ENCODE measurements at regions not wholly inside any gene's neighbourhood (a gene's known extent, or its start where the extent isn't known, plus 50 kb on each side); places are given as distances from the start of the nearest gene placed in this dataset.

DNA sequence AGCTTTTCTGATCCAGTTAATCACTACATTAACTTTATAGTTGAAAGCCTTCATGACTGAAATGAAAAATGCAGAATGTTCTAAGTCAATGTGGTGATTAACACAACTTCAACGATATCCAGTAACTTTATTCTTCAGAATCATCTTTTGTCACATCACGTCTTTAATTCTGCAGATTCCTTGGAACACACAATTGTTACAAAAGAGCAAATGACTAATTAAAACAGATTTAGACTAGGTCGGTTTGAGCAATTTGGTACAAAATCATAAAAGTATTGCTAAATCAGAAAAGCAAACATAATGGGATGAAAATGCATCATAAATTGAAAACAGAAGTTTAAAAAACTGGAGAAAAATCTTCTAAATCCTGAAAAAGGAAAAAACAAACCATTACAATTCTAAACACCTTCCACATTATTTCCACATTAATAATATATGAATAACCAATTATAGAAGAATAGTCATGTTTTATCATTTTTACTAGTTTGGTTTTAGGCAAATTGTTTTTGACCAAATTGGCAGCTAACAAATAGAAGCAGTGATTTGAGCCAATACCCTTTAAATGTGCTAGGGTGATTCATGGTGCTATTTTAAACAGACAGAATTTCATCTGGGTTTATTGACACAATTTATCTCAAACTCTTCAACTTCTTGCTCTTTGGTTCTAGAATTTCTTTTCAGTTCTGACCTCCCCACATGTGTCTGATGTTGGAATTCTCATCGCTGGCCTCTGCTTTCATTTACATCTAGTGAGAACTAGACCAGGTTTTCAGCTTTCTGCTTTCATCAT, 468.1 kb upstream of the PTBP2 start:
- TF ChIP-seq, protein P1, sequence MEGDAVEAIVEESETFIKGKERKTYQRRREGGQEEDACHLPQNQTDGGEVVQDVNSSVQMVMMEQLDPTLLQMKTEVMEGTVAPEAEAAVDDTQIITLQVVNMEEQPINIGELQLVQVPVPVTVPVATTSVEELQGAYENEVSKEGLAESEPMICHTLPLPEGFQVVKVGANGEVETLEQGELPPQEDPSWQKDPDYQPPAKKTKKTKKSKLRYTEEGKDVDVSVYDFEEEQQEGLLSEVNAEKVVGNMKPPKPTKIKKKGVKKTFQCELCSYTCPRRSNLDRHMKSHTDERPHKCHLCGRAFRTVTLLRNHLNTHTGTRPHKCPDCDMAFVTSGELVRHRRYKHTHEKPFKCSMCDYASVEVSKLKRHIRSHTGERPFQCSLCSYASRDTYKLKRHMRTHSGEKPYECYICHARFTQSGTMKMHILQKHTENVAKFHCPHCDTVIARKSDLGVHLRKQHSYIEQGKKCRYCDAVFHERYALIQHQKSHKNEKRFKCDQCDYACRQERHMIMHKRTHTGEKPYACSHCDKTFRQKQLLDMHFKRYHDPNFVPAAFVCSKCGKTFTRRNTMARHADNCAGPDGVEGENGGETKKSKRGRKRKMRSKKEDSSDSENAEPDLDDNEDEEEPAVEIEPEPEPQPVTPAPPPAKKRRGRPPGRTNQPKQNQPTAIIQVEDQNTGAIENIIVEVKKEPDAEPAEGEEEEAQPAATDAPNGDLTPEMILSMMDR (IDR thresholded peaks at IDR 0.05; ENCODE audit: insufficient read depth, low read length): no peak
- TF ChIP-seq POLR2AphosphoS5 (IDR thresholded peaks at IDR 0.05; ENCODE audit: low read depth): no peak
